Mesothelial cell of epicardium (in vitro differentiated cells): ENCODE measurements at regions not wholly inside any gene's neighbourhood (a gene's known extent, or its start where the extent isn't known, plus 50 kb on each side); places are given as distances from the start of the nearest gene placed in this dataset.

Experiments
- DNase-seq, 2 experiments: peaks; one replicate each; pipeline ENCODE4 v3.0.0; 2021; ENCODE audit warnings: low spot score in 2 of 2; ENCODE audit not compliant: unreplicated experiment in 2 of 2
- H3K27ac Mint-ChIP-seq: 2 replicates; pipeline ENCODE4 v1.8.0; 2021; ENCODE audit warnings: mixed read lengths
- H3K27me3 Mint-ChIP-seq: 2 replicates; pipeline ENCODE4 v1.8.0; 2021; ENCODE audit warnings: low read depth, mixed read lengths
- H3K36me3 Mint-ChIP-seq: 2 replicates; pipeline ENCODE4 v1.8.0; 2021; ENCODE audit warnings: mixed read lengths
- H3K4me1 Mint-ChIP-seq: 2 replicates; pipeline ENCODE4 v1.8.0; 2021; ENCODE audit warnings: mixed read lengths
- H3K4me3 Mint-ChIP-seq: 2 replicates; pipeline ENCODE4 v1.8.0; 2021; ENCODE audit warnings: mild to moderate bottlenecking, moderate library complexity, mixed read lengths
- H3K9me3 Mint-ChIP-seq: 2 replicates; pipeline ENCODE4 v1.8.0; 2021; ENCODE audit warnings: mixed read lengths
- CTCF ChIP-seq: fragments of 200-600 bp; sonication (generic); IDR thresholded peaks from one replicate; pipeline ENCODE4 v1.5.0; 2021; ENCODE audit warnings: antibody characterized with exemption; ENCODE audit not compliant: unreplicated experiment

DNA sequence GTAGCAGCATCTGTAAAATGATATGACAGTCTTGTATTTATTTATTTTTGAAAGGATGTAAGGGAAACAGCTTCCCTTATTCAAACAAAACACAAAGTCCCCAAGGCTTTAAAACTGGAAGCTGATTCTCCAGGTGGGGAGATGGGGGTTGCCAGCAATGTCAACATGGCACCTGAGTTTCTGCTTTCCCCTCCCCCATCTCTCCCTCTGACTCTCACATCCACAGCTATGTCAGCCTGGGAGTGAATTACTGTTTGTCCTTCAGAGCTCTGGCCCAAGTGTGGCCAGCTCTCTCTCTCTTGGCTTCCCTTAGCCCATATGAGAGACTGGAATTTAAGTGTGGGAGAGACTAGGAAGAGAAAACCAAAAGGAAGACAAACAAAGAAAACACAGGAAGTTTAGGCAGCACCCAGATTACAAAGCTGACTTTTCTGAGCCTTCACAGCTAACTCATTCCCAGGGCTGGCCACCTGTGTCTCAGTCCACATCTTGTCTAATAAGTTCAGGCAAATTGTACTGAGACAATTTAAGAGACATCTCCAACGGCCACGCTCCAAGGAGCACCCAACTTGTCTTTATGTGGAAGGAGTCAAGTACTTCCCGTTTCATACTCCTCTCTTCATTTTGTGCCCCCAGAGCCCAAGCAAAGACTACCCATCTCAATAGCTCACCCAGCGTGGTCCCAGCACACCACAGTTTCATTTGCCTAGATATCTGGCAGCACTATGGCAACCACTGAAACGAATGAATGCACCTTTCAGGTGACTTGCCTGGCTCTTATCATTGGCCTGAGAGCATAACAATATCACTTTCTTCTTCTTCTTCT is 69.2 kb downstream of the SOX9 start:
- Mint-ChIP-seq H3K27ac (no peak overlapping the region), H3K4me1 (peaks cover 19% of the 10 kb centered on the region), H3K36me3 (no peaks in the 10 kb centered on the region), H3K4me3 (no peak overlapping the region), H3K27me3 (no peaks in the 10 kb centered on the region), H3K9me3 (no peaks in the 10 kb centered on the region)
- TF ChIP-seq CTCF: no peak
- no peak for DNase-seq

GRCh38 chr17:72191356-72191755 is 70.5 kb downstream of the SOX9 start:
- no peak for DNase-seq
- no peak for TF ChIP-seq CTCF
- Mint-ChIP-seq H3K4me1 (peaks cover 11% of the 10 kb centered on the region), H3K9me3 (peaks cover 3% of the 10 kb centered on the region), H3K27ac (no peak overlapping the region), H3K36me3 (no peaks in the 10 kb centered on the region), H3K4me3 (no peak overlapping the region), H3K27me3 (no peaks in the 10 kb centered on the region)

- peaks cover 7% of the 10 kb centered on the region for H3K9me3 Mint-ChIP-seq
- peak overlapping the region; percentile 22 for H3K27ac Mint-ChIP-seq
- H3K36me3 Mint-ChIP-seq: peaks cover 2% of the 10 kb centered on the region
- H3K4me3 Mint-ChIP-seq: no peak overlapping the region
- no peak for TF ChIP-seq CTCF
- DNase-seq: no peak
- no peaks in the 10 kb centered on the region for H3K27me3 Mint-ChIP-seq
- H3K4me1 Mint-ChIP-seq: peaks cover 11% of the 10 kb centered on the region
Observed at GRCh38 chr17:72191921-72192799, 71.3 kb downstream of the SOX9 start.

DNA sequence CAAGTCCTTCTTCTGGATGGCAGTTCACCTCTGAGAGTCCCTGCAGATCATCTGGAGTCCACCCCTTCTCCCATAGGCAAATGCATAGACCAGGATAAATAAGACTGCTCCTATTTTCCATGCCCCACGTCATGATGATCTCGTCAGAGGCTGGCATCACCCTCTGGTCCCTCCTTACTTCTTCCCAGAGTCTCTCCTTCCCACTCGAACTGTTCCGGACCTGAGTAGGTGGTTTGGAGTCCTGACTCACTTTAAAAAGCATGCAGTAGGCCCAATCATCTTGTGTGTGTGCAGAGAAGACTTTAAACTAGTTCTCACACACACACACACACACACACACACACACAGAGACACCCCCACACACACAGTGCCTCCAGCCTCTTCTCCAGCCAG is 72.0 kb downstream of the SOX9 start:
- peaks cover 11% of the 10 kb centered on the region for H3K4me1 Mint-ChIP-seq
- H3K27ac Mint-ChIP-seq: no peak overlapping the region

More for the DNA sequence above, 72.0 kb downstream of the SOX9 start:
- H3K4me3 Mint-ChIP-seq: no peak overlapping the region
- no peak for DNase-seq
- TF ChIP-seq CTCF: no peak
- H3K9me3 Mint-ChIP-seq: peaks cover 9% of the 10 kb centered on the region
- peaks cover 2% of the 10 kb centered on the region for H3K36me3 Mint-ChIP-seq
- H3K27me3 Mint-ChIP-seq: no peaks in the 10 kb centered on the region
